GM12891 (cell line): ENCODE measurements at regions not wholly inside any gene's neighbourhood (a gene's known extent, or its start where the extent isn't known, plus 50 kb on each side); places are given as distances from the start of the nearest gene placed in this dataset.

Source experiments
- PAX5 ChIP-seq: IDR thresholded peaks from 2 replicates; pipeline ENCODE4 v1.6.1; 2011; ENCODE audit warnings: low read length, moderate library complexity, mild to moderate bottlenecking; ENCODE audit not compliant: insufficient read depth, severe bottlenecking
- POLR2A ChIP-seq: IDR thresholded peaks from 2 replicates; pipeline ENCODE4 v1.6.1; 2011; ENCODE audit warnings: low read depth, low read length, control low read depth
- POLR2AphosphoS5 ChIP-seq: IDR thresholded peaks from 2 replicates; pipeline ENCODE4 v1.6.1; 2011; ENCODE audit warnings: low read depth, low read length, control low read depth
- SPI1 ChIP-seq: IDR thresholded peaks from 2 replicates; pipeline ENCODE4 v1.6.1; 2011; ENCODE audit warnings: low read depth, low read length, control low read depth
- TAF1 ChIP-seq: IDR thresholded peaks from 2 replicates; pipeline ENCODE4 v1.6.1; 2011; ENCODE audit warnings: low read depth, low read length, control low read depth

DNA sequence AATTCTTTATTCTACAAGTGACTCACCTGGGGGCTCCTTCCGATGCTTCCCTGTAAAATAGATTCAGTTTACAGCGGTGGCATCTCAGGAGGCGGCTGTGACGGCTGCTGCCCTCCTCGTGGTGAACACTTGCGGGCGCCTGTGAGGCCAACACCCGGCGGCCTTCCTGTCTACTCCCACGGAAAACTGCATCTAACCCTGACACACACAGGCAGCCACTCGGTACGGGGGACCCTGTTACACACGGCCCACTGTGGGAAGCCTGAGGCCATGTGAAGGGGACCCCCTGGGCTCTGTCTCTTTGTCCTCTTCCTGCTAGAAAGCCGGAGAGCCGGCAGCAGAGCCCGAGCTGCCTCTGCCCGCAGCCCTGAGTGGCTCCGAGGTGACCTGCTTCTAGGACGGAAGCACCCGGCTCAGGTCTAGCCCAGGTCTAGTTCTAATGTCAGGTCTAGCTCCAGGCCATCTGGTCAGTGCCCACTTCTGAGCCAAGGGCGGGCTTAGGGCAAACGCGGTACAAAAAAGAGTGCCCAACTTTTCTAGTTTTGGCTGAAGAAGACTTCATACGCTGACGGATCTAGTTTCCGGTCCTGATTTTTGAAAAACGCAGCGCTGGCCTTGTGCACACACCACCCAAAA, 159.4 kb downstream of the ENGASE start:
- TF ChIP-seq POLR2A, result no peak
- no peak for TF ChIP-seq TAF1
- no peak for TF ChIP-seq POLR2AphosphoS5
- no peak for TF ChIP-seq SPI1
- TF ChIP-seq PAX5, result no peak
